G401.6 (cell line): ENCODE measurements at regions not wholly inside any gene's neighbourhood (a gene's known extent, or its start where the extent isn't known, plus 50 kb on each side); places are given as distances from the start of the nearest gene placed in this dataset.

Experiments used
- FAIRE-seq: peaks from 2 replicates; lab custom pipeline; 2012; peaks lifted over from hg19 to GRCh38; lab: Jason Lieb, UNC

- FAIRE-seq = no peak
Observed at GRCh38 chr3:79542-79941, 117.0 kb upstream of the CHL1 start.

- FAIRE-seq = no peak
Observed at GRCh38 chr3:82508-82907, 114.1 kb upstream of the CHL1 start.

- no peak for FAIRE-seq
Observed at GRCh38 chr3:83096-83495, 113.5 kb upstream of the CHL1 start.

- no peak for FAIRE-seq
Observed at GRCh38 chr3:85180-85579, 111.4 kb upstream of the CHL1 start.

GRCh38 chr3:88267-88666, 108.3 kb upstream of the CHL1 start:
- FAIRE-seq = no peak

- FAIRE-seq = no peak
Observed at GRCh38 chr3:93746-94145, 102.8 kb upstream of the CHL1 start.

- no peak for FAIRE-seq
Observed at GRCh38 chr3:96259-96658, 100.3 kb upstream of the CHL1 start.

GRCh38 chr3:97417-98258, 98.9 kb upstream of the CHL1 start:
- FAIRE-seq = no peak

GRCh38 chr3:98259-98654, 98.3 kb upstream of the CHL1 start:
- FAIRE-seq = no peak

- FAIRE-seq = no peak
Observed at GRCh38 chr3:99506-99905, 97.1 kb upstream of the CHL1 start.

GRCh38 chr3:102484-102883, 94.1 kb upstream of the CHL1 start:
- no peak for FAIRE-seq

GRCh38 chr3:103991-104390, 92.6 kb upstream of the CHL1 start:
- FAIRE-seq = no peak

GRCh38 chr3:105585-105984, 91.0 kb upstream of the CHL1 start:
- FAIRE-seq = no peak

GRCh38 chr3:106619-107018, 89.9 kb upstream of the CHL1 start:
- no peak for FAIRE-seq

GRCh38 chr3:111143-112069, 85.2 kb upstream of the CHL1 start:
- FAIRE-seq = no peak

GRCh38 chr3:112773-113172, 83.8 kb upstream of the CHL1 start:
- FAIRE-seq = no peak

GRCh38 chr3:118666-119065, 77.9 kb upstream of the CHL1 start:
- FAIRE-seq = no peak

- FAIRE-seq = no peak
Observed at GRCh38 chr3:123341-123740, 73.2 kb upstream of the CHL1 start.

GRCh38 chr3:124557-125179, 71.9 kb upstream of the CHL1 start:
- FAIRE-seq = no peak

GRCh38 chr3:128515-129172, 67.9 kb upstream of the CHL1 start:
- no peak for FAIRE-seq

- no peak for FAIRE-seq
Observed at GRCh38 chr3:131151-131888, 65.2 kb upstream of the CHL1 start.

- no peak for FAIRE-seq
Observed at GRCh38 chr3:132378-132777, 64.2 kb upstream of the CHL1 start.
